Liver (tissue), 3 donors: ENCODE measurements at regions not wholly inside any gene's neighbourhood (a gene's known extent, or its start where the extent isn't known, plus 50 kb on each side); places are given as distances from the start of the nearest gene placed in this dataset.

Experiments
- RAD21 ChIP-seq, 2 donors: IDR thresholded peaks; 2 replicates each; pipeline ENCODE4 v1.6.1; 2016; ENCODE audit warnings: antibody characterized with exemption in 2 of 2, mild to moderate bottlenecking in 2 of 2
- TAF1 ChIP-seq: conservative IDR thresholded peaks from 2 replicates; pipeline ENCODE4 v1.6.1; 2016; ENCODE audit warnings: antibody characterized with exemption, mild to moderate bottlenecking
- TF ChIP-seq, protein P1 (sequence below): fragments of 150-350 bp; IDR thresholded peaks from 2 replicates; pipeline ENCODE4 v1.5.1; 2017; ENCODE audit warnings: improper control_type of control experiment, low read depth, low read length; ENCODE audit not compliant: missing input control
- donor health status: healthy.
- donor health status: healthy.

DNA sequence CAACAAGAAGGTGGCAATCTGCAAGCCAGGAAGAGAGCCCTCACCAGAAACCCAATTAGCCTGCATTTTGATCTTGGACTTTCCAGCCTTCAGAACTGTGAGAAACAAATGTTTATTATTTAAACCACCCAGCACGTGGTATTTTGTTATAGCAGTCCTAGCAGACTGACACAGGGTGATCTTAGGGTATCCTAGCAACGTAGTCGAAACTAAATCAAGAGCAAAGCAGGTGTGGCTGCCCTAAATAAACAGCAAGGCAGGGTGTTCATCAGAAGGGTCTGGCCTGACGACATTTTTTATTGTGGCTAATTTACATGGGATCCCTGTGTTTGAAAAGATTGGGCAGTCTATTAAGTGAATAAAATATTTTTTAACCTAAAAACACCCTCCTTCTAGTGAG, 198.8 kb downstream of the VEGFC start:
- TF ChIP-seq, protein P1, sequence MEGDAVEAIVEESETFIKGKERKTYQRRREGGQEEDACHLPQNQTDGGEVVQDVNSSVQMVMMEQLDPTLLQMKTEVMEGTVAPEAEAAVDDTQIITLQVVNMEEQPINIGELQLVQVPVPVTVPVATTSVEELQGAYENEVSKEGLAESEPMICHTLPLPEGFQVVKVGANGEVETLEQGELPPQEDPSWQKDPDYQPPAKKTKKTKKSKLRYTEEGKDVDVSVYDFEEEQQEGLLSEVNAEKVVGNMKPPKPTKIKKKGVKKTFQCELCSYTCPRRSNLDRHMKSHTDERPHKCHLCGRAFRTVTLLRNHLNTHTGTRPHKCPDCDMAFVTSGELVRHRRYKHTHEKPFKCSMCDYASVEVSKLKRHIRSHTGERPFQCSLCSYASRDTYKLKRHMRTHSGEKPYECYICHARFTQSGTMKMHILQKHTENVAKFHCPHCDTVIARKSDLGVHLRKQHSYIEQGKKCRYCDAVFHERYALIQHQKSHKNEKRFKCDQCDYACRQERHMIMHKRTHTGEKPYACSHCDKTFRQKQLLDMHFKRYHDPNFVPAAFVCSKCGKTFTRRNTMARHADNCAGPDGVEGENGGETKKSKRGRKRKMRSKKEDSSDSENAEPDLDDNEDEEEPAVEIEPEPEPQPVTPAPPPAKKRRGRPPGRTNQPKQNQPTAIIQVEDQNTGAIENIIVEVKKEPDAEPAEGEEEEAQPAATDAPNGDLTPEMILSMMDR: no peak
- TF ChIP-seq RAD21 (IDR thresholded peaks at IDR 0.05) (no peak), TAF1 (no peak)
